ENCODE measurements at regions not wholly inside any gene's neighbourhood (a gene's known extent, or its start where the extent isn't known, plus 50 kb on each side); places are given as distances from the start of the nearest gene placed in this dataset.

- no peak overlapping the region for H3K27ac ChIP-seq (ENCODE audit: low read length)
- CTCF ChIA-PET = no interaction called here
Measured at GRCh38 chr1:54476530-54477109, 70.4 kb upstream of the SSBP3 start.

GRCh38 chr1:54475946-54476516, 69.8 kb upstream of the SSBP3 start:
- POLR2A ChIA-PET = no interaction called here

More at GRCh38 chr1:54476530-54477109, 70.4 kb upstream of the SSBP3 start:
- Histone ChIP-seq H3K27me3 (ENCODE audit: control insufficient read depth, insufficient read depth, low read length) (no peaks in the 10 kb centered on the region), H3K36me3 (ENCODE audit: control insufficient read depth, insufficient read depth, low read length) (no peaks in the 10 kb centered on the region), H3K4me3 (ENCODE audit: low read depth in 2 of 2, low read length in 2 of 2) (no peak overlapping the region), H3K4me1 (ENCODE audit: control insufficient read depth, insufficient read depth, low read length) (no peaks in the 10 kb centered on the region; the same call in 1 of the 2 replicates), H3K9me3 (ENCODE audit: control insufficient read depth, insufficient read depth, low read depth, low read length) (no peaks in the 10 kb centered on the region)
- intact Hi-C loops (cut with micrococcal nuclease; ENCODE audit: unreplicated experiment) (no loop called here), in situ Hi-C loops (cut with HindIII; ENCODE audit: low pct_unique_long_range_greater_than_20kb, low sequenced_read_pairs) (no loop called here)
- BruUV-seq (replicated peaks) = no TSS peak
- TF ChIP-seq SIN3A (IDR thresholded peaks at IDR 0.05; ENCODE audit: borderline replicate concordance, insufficient read depth, low read depth, low read length) = no peak
- no peak for TF ChIP-seq CTCF (IDR thresholded peaks at IDR 0.05)
- TF ChIP-seq TCF7L2 (IDR thresholded peaks at IDR 0.05; ENCODE audit: low read depth, low read length) = no peak
- no peak for TF ChIP-seq POLR2AphosphoS5 (IDR thresholded peaks at IDR 0.05; ENCODE audit: low read depth, low read length)
- no peak for TF ChIP-seq REST (IDR thresholded peaks at IDR 0.05; ENCODE audit: insufficient read depth in 1 of 2, low read depth in 2 of 2, low read length in 1 of 2)
- DNase-seq (ENCODE audit: low read depth, low spot score) = no peak
- POLR2A ChIA-PET = no interaction called here
- no peak for ATAC-seq

More at GRCh38 chr1:54475946-54476516, 69.8 kb upstream of the SSBP3 start:
- in situ Hi-C loops (cut with HindIII; ENCODE audit: low pct_unique_long_range_greater_than_20kb, low sequenced_read_pairs) (no loop called here), intact Hi-C loops (cut with micrococcal nuclease; ENCODE audit: unreplicated experiment) (no loop called here)
- no peaks in the 10 kb centered on the region for H3K27me3 ChIP-seq (ENCODE audit: control insufficient read depth, insufficient read depth, low read length)
- no peaks in the 10 kb centered on the region; the same call in 1 of the 2 replicates for H3K4me1 ChIP-seq (ENCODE audit: control insufficient read depth, insufficient read depth, low read length)
- H3K27ac ChIP-seq (ENCODE audit: low read length) = no peak overlapping the region
- no TSS peak for BruUV-seq (replicated peaks)
- no peaks in the 10 kb centered on the region for H3K36me3 ChIP-seq (ENCODE audit: control insufficient read depth, insufficient read depth, low read length)
- TF ChIP-seq CTCF (IDR thresholded peaks at IDR 0.05) = no peak
- TF ChIP-seq REST (IDR thresholded peaks at IDR 0.05; ENCODE audit: insufficient read depth in 1 of 2, low read depth in 2 of 2, low read length in 1 of 2) = no peak
- no peak for TF ChIP-seq SIN3A (IDR thresholded peaks at IDR 0.05; ENCODE audit: borderline replicate concordance, insufficient read depth, low read depth, low read length)
- no peak for TF ChIP-seq TCF7L2 (IDR thresholded peaks at IDR 0.05; ENCODE audit: low read depth, low read length)
- no peak for TF ChIP-seq POLR2AphosphoS5 (IDR thresholded peaks at IDR 0.05; ENCODE audit: low read depth, low read length)
- DNase-seq (ENCODE audit: low read depth, low spot score) (no peak), ATAC-seq (no peak)
- no peaks in the 10 kb centered on the region for H3K9me3 ChIP-seq (ENCODE audit: control insufficient read depth, insufficient read depth, low read depth, low read length)
- CTCF ChIA-PET = no interaction called here
- no peak overlapping the region for H3K4me3 ChIP-seq (ENCODE audit: low read depth in 2 of 2, low read length in 2 of 2)

All from Panc1 (cell line).